Mesenchymal stem cell (in vitro differentiated cells and primary cell): ENCODE measurements at regions not wholly inside any gene's neighbourhood (a gene's known extent, or its start where the extent isn't known, plus 50 kb on each side); places are given as distances from the start of the nearest gene placed in this dataset.

Experiments used
- DNase-seq: peaks from one replicate; pipeline ENCODE4 v3.0.0-alpha.2; 2013
- H2AFZ ChIP-seq: one replicate; pipeline ENCODE4 v1.6.1; 2013; ENCODE audit warnings: low read depth, mild to moderate bottlenecking, control low read depth, inconsistent platforms, low read length, moderate library complexity
- H2AK5ac ChIP-seq: 2 replicates; pipeline ENCODE4 v1.6.1; 2013; ENCODE audit warnings: low read length, moderate library complexity, mild to moderate bottlenecking, inconsistent platforms; ENCODE audit not compliant: severe bottlenecking
- H2BK120ac ChIP-seq: one replicate; pipeline ENCODE4 v1.6.1; 2013; ENCODE audit warnings: low read depth, mild to moderate bottlenecking, inconsistent platforms, low read length, moderate library complexity
- H2BK12ac ChIP-seq, 2 experiments: one replicate each; pipeline ENCODE4 v1.6.1; 2013; ENCODE audit warnings: inconsistent platforms in 2 of 2, low read length in 2 of 2, mild to moderate bottlenecking in 2 of 2, moderate library complexity in 2 of 2, control low read depth in 1 of 2
- H2BK15ac ChIP-seq: one replicate; pipeline ENCODE4 v1.6.1; 2013; ENCODE audit warnings: mild to moderate bottlenecking, low read depth, inconsistent platforms; ENCODE audit not compliant: poor library complexity, severe bottlenecking
- H2BK5ac ChIP-seq: 2 replicates; pipeline ENCODE4 v1.6.1; 2013; ENCODE audit warnings: low read depth, mild to moderate bottlenecking, low read length, control low read depth, inconsistent platforms; ENCODE audit not compliant: poor library complexity, severe bottlenecking
- H3K14ac ChIP-seq, 2 experiments: one replicate each; pipeline ENCODE4 v1.6.1; 2013; ENCODE audit warnings: inconsistent platforms in 2 of 2, low read length in 2 of 2, control low read depth in 1 of 2, mild to moderate bottlenecking in 1 of 2, moderate library complexity in 1 of 2
- H3K18ac ChIP-seq, 2 experiments: one replicate each; pipeline ENCODE4 v1.6.1; 2013; ENCODE audit warnings: inconsistent platforms in 2 of 2, low read length in 2 of 2, control low read depth in 1 of 2, low read depth in 1 of 2, mild to moderate bottlenecking in 1 of 2
- H3K23ac ChIP-seq, 2 experiments: one replicate each; pipeline ENCODE4 v1.6.1; 2013; ENCODE audit warnings: inconsistent platforms in 2 of 2, low read length in 2 of 2, mild to moderate bottlenecking in 2 of 2, moderate library complexity in 2 of 2, control low read depth in 1 of 2
- H3K27ac ChIP-seq: 2 replicates; pipeline ENCODE4 v1.5.1; 2013; ENCODE audit warnings: mild to moderate bottlenecking, moderate library complexity, low read length, control low read depth, inconsistent platforms; ENCODE audit not compliant: poor library complexity, severe bottlenecking
- H3K27me3 ChIP-seq, 2 experiments: 2 replicates each; pipeline versions ENCODE4 v1.6.1 to v1.7.0; 2013; ENCODE audit warnings: low read length in 2 of 2, mild to moderate bottlenecking in 2 of 2, moderate library complexity in 2 of 2, control low read depth in 1 of 2, inconsistent platforms in 1 of 2; ENCODE audit not compliant: control insufficient read depth in 1 of 2, insufficient read depth in 1 of 2
- H3K36me3 ChIP-seq, 2 experiments: 2 replicates each; pipeline versions ENCODE4 v1.6.1 to v1.7.0; 2013; ENCODE audit warnings: low read length in 2 of 2, control low read depth in 1 of 2, inconsistent platforms in 1 of 2, low read depth in 1 of 2, mild to moderate bottlenecking in 1 of 2; ENCODE audit not compliant: insufficient read depth in 2 of 2, control insufficient read depth in 1 of 2
- H3K4ac ChIP-seq, 2 experiments: one replicate each; pipeline ENCODE4 v1.6.1; 2013; ENCODE audit warnings: inconsistent platforms in 2 of 2, low read length in 2 of 2, mild to moderate bottlenecking in 2 of 2, moderate library complexity in 2 of 2, control low read depth in 1 of 2, low read depth in 1 of 2
- H3K4me1 ChIP-seq: 2 replicates; pipeline ENCODE4 v1.6.1; 2013; ENCODE audit warnings: low read depth, low read length, control low read depth; ENCODE audit not compliant: control insufficient read depth, insufficient read depth
- H3K4me2 ChIP-seq: 2 replicates; pipeline ENCODE4 v1.6.1; 2013; ENCODE audit warnings: low read length, mild to moderate bottlenecking, inconsistent platforms; ENCODE audit not compliant: poor library complexity, severe bottlenecking
- H3K4me3 ChIP-seq, 2 experiments: 2 replicates each; pipeline versions ENCODE4 v1.5.1 to v1.7.0; 2013; ENCODE audit warnings: low read length in 2 of 2, mild to moderate bottlenecking in 2 of 2, control low read depth in 1 of 2, low read depth in 1 of 2; ENCODE audit not compliant: insufficient read depth in 1 of 2
- H3K79me1 ChIP-seq: replicated peaks from 2 replicates; pipeline ENCODE4 v1.6.1; 2013; ENCODE audit warnings: mild to moderate bottlenecking, control low read depth, low read length, inconsistent platforms; ENCODE audit not compliant: poor library complexity, severe bottlenecking
- H3K9ac ChIP-seq: 2 replicates; pipeline ENCODE4 v1.7.0; 2013; ENCODE audit warnings: mild to moderate bottlenecking, low read length, moderate library complexity
- H3K9me3 ChIP-seq: 2 replicates; pipeline ENCODE4 v1.7.0; 2013; ENCODE audit warnings: mild to moderate bottlenecking, low read length; ENCODE audit not compliant: control insufficient read depth
- H4K8ac ChIP-seq: one replicate; pipeline ENCODE4 v1.6.1; 2013; ENCODE audit warnings: inconsistent platforms, mild to moderate bottlenecking, low read length, moderate library complexity
- H4K91ac ChIP-seq: one replicate; pipeline ENCODE4 v1.6.1; 2013; ENCODE audit warnings: mild to moderate bottlenecking, low read length, inconsistent platforms
- WGBS: methylation state at CpG from one replicate; pipeline ENCODE4 v1.1.7; 2013; ENCODE audit warnings: mixed read lengths; 5-methylcytosine and 5-hydroxymethylcytosine counted together

DNA sequence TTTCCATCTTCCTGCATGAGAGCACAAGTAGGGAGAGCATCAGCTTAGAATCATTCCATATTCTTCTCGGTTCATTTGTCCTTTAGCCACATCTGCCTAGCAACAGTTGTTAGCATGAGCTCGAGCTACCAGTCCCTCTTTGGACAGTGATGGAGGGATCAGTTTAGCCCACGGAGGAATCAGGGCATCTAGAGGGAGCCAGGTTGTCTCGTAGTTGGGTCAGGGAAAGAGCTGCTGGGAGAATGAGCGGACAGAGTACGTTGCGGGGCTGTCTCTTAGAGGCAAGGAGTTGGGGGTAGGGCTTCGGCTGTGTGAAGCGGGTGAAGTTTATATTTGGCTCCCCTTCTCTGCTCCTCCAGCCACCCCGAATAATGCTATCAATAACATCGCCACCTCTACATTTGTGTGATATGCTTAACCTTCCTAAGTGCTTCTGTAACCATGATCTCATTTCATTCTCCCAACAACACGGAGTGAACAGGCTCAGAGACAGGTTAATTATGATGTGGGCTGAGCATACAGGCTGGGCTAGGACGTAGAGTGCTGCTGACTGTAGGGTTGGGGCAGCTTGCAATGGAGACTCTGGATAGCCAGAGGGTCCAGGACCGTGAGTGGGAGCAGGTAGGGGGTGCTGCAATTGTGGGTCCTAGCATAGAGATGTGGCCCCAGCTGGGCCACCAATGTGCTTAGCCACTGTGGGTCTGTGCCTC lies 72.6 kb downstream of the FRMPD3 start:
- no peak overlapping the region for H3K14ac ChIP-seq
- no peak overlapping the region for H3K27ac ChIP-seq
- no peak overlapping the region for H3K4me2 ChIP-seq
- DNase-seq = no peak
- no peak overlapping the region for H3K4ac ChIP-seq
- H4K8ac ChIP-seq = no peak overlapping the region
- no peaks in the 10 kb centered on the region for H3K9me3 ChIP-seq
- WGBS = 66% methylated on average over 7 of the region's 14 CpGs
- H3K23ac ChIP-seq = no peak overlapping the region
- no peak overlapping the region for H3K4me3 ChIP-seq
- H3K36me3 ChIP-seq = no peaks in the 10 kb centered on the region
- no peak overlapping the region for H2AK5ac ChIP-seq
- H3K4me1 ChIP-seq = no peaks in the 10 kb centered on the region
- H3K9ac ChIP-seq = no peak overlapping the region
- H2AFZ ChIP-seq = no peak overlapping the region
- H3K79me1 ChIP-seq = no peaks in the 10 kb centered on the region
- no peak overlapping the region for H2BK5ac ChIP-seq
- H4K91ac ChIP-seq = no peak overlapping the region
- H3K18ac ChIP-seq = no peak overlapping the region
- no peak overlapping the region for H2BK120ac ChIP-seq
- peaks cover 6 to 74% of the 10 kb centered on the region in 2 experiments for H3K27me3 ChIP-seq
- H2BK15ac ChIP-seq = no peak overlapping the region
- no peak overlapping the region for H2BK12ac ChIP-seq

DNA sequence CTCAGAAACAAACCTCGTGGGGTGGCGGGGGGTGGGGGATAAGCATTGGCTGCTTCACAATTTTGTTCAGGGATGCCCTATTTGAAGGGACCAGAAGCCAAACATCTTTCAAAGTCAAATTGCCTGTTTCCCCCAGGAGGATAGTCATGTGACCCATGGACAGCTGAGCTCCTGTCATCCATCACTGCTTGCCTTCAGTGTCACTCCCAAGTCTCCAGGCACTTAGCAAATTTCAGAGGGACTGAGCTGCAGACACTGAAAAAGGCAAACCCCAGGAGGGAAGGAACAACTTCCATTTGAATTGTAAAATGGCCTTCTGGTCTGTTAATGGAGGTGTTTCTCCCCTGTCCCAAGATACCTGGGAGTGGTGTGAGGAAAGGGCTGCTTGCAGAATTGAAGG lies 73.4 kb downstream of the FRMPD3 start:
- H3K36me3 ChIP-seq = no peaks in the 10 kb centered on the region
- H3K18ac ChIP-seq = no peak overlapping the region
- no peaks in the 10 kb centered on the region for H3K79me1 ChIP-seq
- H3K9ac ChIP-seq = no peak overlapping the region
- H4K91ac ChIP-seq = no peak overlapping the region
- WGBS = 75% methylated on average over 2 of the region's 2 CpGs
- H2BK12ac ChIP-seq = no peak overlapping the region
- H2BK15ac ChIP-seq = no peak overlapping the region
- no peak overlapping the region for H2BK5ac ChIP-seq
- H2BK120ac ChIP-seq = no peak overlapping the region
- H3K4me2 ChIP-seq = no peak overlapping the region
- H4K8ac ChIP-seq = no peak overlapping the region
- no peak overlapping the region for H2AK5ac ChIP-seq
- H3K4me1 ChIP-seq = no peaks in the 10 kb centered on the region
- no peak for DNase-seq
- no peak overlapping the region for H3K14ac ChIP-seq
- no peak overlapping the region for H2AFZ ChIP-seq
- H3K9me3 ChIP-seq = no peaks in the 10 kb centered on the region
- H3K27me3 ChIP-seq = peaks cover 6 to 81% of the 10 kb centered on the region in 2 experiments
- no peak overlapping the region for H3K27ac ChIP-seq
- H3K4me3 ChIP-seq = no peak overlapping the region
- no peak overlapping the region for H3K4ac ChIP-seq
- H3K23ac ChIP-seq = no peak overlapping the region

DNA sequence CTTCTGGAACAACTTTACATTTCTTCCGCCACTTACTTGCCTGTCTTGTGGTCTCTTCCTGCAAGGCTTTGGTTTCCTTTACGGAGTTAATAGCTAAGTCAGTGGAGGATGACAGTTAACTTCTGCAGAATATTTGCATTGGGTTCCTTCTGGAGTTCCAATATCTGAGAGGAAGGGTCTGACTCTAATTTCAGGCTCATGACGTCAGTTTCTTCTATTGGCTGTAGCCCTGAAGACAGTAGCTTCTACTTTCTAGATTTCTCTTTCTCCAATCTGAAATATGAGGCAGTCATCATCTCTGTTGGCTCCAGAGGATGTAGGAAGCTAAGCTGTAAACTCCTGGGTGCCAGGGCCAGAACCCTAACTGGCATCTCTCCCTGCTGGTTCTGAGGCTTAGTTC lies 76.7 kb downstream of the FRMPD3 start:
- no peak for DNase-seq

GRCh38 chrX:107530141-107530540 lies 80.7 kb downstream of the FRMPD3 start:
- no peak overlapping the region for H3K9ac ChIP-seq
- no peak overlapping the region for H2AK5ac ChIP-seq
- H4K8ac ChIP-seq = no peak overlapping the region
- H3K4me1 ChIP-seq = no peaks in the 10 kb centered on the region
- H2BK5ac ChIP-seq = no peak overlapping the region
- no peak overlapping the region for H2BK15ac ChIP-seq
- no peak overlapping the region for H3K23ac ChIP-seq
- H3K27me3 ChIP-seq = peaks cover 17 to 70% of the 10 kb centered on the region in 2 experiments
- no peaks in the 10 kb centered on the region for H3K36me3 ChIP-seq
- no peak overlapping the region for H2BK120ac ChIP-seq
- no peak for DNase-seq
- no peak overlapping the region for H2BK12ac ChIP-seq
- H3K4me3 ChIP-seq = no peak overlapping the region
- H3K4ac ChIP-seq = no peak overlapping the region
- 59% methylated on average over 3 of the region's 4 CpGs for WGBS
- no peaks in the 10 kb centered on the region for H3K9me3 ChIP-seq
- H3K4me2 ChIP-seq = no peak overlapping the region
- no peak overlapping the region for H4K91ac ChIP-seq
- H3K14ac ChIP-seq = no peak overlapping the region
- no peak overlapping the region for H3K18ac ChIP-seq
- H3K79me1 ChIP-seq = no peaks in the 10 kb centered on the region
- H3K27ac ChIP-seq = no peak overlapping the region
- no peak overlapping the region for H2AFZ ChIP-seq

More for the DNA sequence above, 76.7 kb downstream of the FRMPD3 start:
- Histone ChIP-seq H3K4me2 (no peak overlapping the region), H2BK15ac (no peak overlapping the region), H2AFZ (no peak overlapping the region), H3K14ac (no peak overlapping the region), H3K4me1 (no peaks in the 10 kb centered on the region), H4K8ac (no peak overlapping the region), H2BK12ac (no peak overlapping the region), H3K27ac (no peak overlapping the region), H3K4ac (no peak overlapping the region), H4K91ac (no peak overlapping the region), H3K9me3 (no peaks in the 10 kb centered on the region), H3K79me1 (no peaks in the 10 kb centered on the region), H3K18ac (no peak overlapping the region), H2BK120ac (no peak overlapping the region), H2BK5ac (no peak overlapping the region), H3K4me3 (no peak overlapping the region), H3K27me3 (peaks cover 3 to 82% of the 10 kb centered on the region in 2 experiments), H2AK5ac (no peak overlapping the region), H3K23ac (no peak overlapping the region), H3K9ac (no peak overlapping the region), H3K36me3 (no peaks in the 10 kb centered on the region)
- WGBS = 100% methylated on average over 1 of the region's 3 CpGs
